ENCODE measurements at regions not wholly inside any gene's neighbourhood (a gene's known extent, or its start where the extent isn't known, plus 50 kb on each side); places are given as distances from the start of the nearest gene placed in this dataset.

DNA sequence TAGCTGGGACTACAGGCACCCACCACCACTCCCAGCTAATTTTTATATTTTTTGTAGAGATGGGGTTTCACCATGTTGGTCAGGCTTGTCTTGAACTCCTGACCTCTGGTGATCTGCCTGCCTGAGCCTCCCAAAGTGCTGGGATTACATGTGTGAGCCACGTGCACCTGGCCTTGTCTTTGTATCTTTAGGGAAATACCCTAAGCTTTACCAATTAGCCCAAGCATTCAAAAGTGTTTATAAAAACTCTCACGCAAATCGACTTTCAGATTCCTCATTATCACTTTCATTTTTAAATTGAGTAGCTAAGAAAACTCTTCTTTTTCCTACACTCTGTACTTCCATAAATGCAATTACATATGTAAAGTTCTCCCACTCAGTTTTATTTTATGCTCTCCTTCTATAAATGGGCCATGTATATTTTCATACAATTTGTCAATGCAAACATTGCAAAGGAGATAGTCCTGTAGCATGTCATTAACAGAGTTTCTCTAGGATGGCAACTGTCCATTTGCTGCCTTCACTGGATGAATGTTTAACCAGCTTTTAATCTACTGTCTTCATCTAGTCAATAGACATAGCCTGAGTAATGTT, 326.2 kb upstream of the LRATD1 start:
- no peak for DNase-seq (ENCODE audit: low read depth)
- no peak overlapping the region for H3K4me3 ChIP-seq (ENCODE audit: low read depth, low read length)
- in situ Hi-C loops (cut with HindIII; ENCODE audit: low sequenced_read_pairs): no loop called here
- TF ChIP-seq, protein P1, sequence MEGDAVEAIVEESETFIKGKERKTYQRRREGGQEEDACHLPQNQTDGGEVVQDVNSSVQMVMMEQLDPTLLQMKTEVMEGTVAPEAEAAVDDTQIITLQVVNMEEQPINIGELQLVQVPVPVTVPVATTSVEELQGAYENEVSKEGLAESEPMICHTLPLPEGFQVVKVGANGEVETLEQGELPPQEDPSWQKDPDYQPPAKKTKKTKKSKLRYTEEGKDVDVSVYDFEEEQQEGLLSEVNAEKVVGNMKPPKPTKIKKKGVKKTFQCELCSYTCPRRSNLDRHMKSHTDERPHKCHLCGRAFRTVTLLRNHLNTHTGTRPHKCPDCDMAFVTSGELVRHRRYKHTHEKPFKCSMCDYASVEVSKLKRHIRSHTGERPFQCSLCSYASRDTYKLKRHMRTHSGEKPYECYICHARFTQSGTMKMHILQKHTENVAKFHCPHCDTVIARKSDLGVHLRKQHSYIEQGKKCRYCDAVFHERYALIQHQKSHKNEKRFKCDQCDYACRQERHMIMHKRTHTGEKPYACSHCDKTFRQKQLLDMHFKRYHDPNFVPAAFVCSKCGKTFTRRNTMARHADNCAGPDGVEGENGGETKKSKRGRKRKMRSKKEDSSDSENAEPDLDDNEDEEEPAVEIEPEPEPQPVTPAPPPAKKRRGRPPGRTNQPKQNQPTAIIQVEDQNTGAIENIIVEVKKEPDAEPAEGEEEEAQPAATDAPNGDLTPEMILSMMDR (IDR thresholded peaks at IDR 0.05; ENCODE audit: low read depth, low read length, missing control alignments): no peak

GRCh38 chr2:14313341-14313740, 319.2 kb upstream of the LRATD1 start:
- TF ChIP-seq, protein P1 (IDR thresholded peaks at IDR 0.05; ENCODE audit: low read depth, low read length, missing control alignments): no peak
- DNase-seq (ENCODE audit: low read depth): no peak
- in situ Hi-C loops (cut with HindIII; ENCODE audit: low sequenced_read_pairs): no loop called here
- H3K4me3 ChIP-seq (ENCODE audit: low read depth, low read length): no peak overlapping the region

DNA sequence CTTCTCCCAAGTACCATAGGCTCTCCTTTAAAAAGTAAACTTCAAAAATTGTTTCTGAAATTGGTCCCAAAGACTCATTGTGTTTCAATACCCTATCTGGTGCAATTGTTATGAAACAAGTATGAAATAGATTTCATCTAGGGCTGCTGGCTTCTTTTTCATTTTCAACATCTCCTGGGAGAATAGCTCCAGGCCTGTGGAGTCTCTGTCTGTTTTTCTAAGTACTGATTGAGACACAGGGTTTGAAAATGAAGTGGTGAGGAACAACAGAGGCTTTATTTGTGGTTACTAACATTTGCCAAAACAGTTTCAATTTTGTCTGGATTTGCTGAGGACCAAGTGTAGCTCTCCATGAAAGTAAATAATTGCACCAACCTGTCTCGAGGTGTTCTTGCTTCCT, 315.9 kb upstream of the LRATD1 start:
- H3K4me3 ChIP-seq (ENCODE audit: low read depth, low read length): no peak overlapping the region
- in situ Hi-C loops (cut with HindIII; ENCODE audit: low sequenced_read_pairs): no loop called here
- no peak for DNase-seq (ENCODE audit: low read depth)
- TF ChIP-seq, protein P1 (IDR thresholded peaks at IDR 0.05; ENCODE audit: low read depth, low read length, missing control alignments): no peak

DNA sequence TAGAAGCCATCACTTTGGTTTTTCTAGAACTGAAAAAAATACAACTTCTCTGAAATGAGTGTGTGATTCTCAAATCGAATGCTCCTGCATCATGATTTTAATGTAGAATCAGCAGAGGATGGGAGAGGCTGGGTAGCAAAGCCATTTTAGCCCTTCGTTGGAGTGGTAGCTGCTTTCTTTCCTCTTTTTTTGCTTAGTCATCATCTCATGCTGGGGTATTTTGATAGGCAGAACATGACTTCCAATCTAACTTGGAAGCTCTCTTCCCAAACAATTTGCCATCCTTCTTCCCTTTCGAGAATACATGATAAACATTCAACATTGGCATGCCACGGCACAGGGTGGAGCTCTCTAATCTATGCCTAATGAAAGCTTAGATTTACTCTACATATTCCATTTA, 311.2 kb upstream of the LRATD1 start:
- H3K4me3 ChIP-seq (ENCODE audit: low read depth, low read length): no peak overlapping the region
- TF ChIP-seq, protein P1 (IDR thresholded peaks at IDR 0.05; ENCODE audit: low read depth, low read length, missing control alignments): no peak
- DNase-seq (ENCODE audit: low read depth): no peak
- in situ Hi-C loops (cut with HindIII; ENCODE audit: low sequenced_read_pairs): no loop called here

DNA sequence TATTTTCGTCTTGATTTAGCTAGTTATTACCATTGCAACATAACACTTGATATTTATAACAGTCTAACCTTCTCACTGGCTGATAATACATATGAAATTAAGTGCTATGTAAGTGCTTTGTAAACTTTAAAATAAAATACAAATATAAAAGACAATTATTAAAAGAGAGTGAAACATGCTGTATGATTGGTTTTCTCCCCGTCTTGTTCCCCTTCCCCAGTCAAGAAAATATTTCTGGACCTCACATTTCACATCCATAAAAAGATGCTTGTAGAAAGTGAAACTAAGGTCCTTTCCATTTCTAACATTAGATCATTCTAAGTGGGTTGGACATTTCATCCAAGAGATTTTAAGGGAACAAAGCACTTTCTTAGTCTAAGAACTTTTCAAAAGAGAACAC, 310.2 kb upstream of the LRATD1 start:
- TF ChIP-seq, protein P1 (IDR thresholded peaks at IDR 0.05; ENCODE audit: low read depth, low read length, missing control alignments): no peak
- in situ Hi-C loops (cut with HindIII; ENCODE audit: low sequenced_read_pairs): no loop called here
- DNase-seq (ENCODE audit: low read depth): no peak

GRCh38 chr2:14324308-14324707, 308.2 kb upstream of the LRATD1 start:
- DNase-seq (ENCODE audit: low read depth): no peak
- H3K4me3 ChIP-seq (ENCODE audit: low read depth, low read length): no peak overlapping the region
- TF ChIP-seq, protein P1 (IDR thresholded peaks at IDR 0.05; ENCODE audit: low read depth, low read length, missing control alignments): no peak
- in situ Hi-C loops (cut with HindIII; ENCODE audit: low sequenced_read_pairs): no loop called here

More for the DNA sequence above, 310.2 kb upstream of the LRATD1 start:
- H3K4me3 ChIP-seq (ENCODE audit: low read depth, low read length): no peak overlapping the region

Data from astrocyte of the cerebellum (primary cell).